ENCODE measurements at regions not wholly inside any gene's neighbourhood (a gene's known extent, or its start where the extent isn't known, plus 50 kb on each side); places are given as distances from the start of the nearest gene placed in this dataset.

DNA sequence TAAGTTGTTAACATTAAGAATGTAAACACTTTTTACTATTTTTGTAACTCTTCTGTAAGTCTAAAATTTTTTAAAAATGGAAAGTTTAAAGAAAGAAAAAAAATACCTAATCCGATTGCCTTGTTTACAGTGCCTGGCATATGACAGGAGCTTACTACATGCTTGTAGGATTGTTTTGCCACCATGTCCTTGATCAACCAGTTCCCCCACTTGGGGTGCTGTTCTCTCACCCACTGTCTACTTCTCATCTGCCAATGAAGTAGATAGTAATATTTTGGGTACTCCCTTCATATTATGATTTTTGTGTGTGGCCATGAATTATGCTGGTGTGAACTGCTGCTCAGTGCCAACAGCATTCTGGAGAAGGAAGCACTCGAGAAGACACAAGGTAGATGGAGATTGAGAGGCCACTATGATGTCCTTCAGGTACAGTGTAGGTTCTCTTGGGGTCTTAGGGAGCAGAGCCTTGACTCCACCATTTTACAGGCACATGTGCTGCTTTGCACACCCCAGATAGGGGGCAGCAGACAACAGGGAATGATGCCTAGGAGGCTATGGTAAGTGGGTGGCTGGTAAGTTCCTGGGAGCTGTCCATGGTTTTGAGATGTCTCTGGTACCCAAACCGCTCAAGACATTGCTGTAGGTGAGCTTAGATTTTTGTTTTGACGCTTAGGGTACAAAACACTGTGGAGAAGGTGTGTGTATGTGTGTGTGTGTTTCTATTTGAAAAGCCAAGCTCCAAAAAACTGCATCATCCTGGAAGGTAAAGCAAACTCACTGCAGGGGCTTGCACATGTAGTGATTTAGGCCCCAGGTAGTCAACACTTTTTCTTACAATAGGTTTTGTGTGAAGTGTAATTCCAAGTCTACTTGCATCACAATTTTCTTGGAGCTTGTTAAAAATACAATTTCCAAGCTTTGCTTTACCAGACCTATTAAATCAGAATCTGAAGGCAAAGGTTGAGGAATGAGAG, 494.5 kb upstream of the LARGE1 start (continued):
- TF ChIP-seq, protein P1, sequence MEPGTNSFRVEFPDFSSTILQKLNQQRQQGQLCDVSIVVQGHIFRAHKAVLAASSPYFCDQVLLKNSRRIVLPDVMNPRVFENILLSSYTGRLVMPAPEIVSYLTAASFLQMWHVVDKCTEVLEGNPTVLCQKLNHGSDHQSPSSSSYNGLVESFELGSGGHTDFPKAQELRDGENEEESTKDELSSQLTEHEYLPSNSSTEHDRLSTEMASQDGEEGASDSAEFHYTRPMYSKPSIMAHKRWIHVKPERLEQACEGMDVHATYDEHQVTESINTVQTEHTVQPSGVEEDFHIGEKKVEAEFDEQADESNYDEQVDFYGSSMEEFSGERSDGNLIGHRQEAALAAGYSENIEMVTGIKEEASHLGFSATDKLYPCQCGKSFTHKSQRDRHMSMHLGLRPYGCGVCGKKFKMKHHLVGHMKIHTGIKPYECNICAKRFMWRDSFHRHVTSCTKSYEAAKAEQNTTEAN (CRISPR knock-in tag; conservative IDR thresholded peaks at IDR 0.05) = 0 out of 2 replicates have a peak, but pooled peaks have one; percentile 59
- TF ChIP-seq ZNF777 (CRISPR knock-in tag; IDR thresholded peaks at IDR 0.05) (no peak), ZNF282 (IDR thresholded peaks at IDR 0.05; ENCODE audit: partially characterized antibody) (no peak), NFKBIZ (CRISPR knock-in tag; IDR thresholded peaks at IDR 0.05) (0 out of 2 replicates have a peak, but pooled peaks have one; percentile 23), ZNF543 (CRISPR knock-in tag; IDR thresholded peaks at IDR 0.05) (no peak), ESRRA (CRISPR knock-in tag; IDR thresholded peaks at IDR 0.05; ENCODE audit: low read depth) (no peak), HOXA9 (CRISPR knock-in tag; IDR thresholded peaks at IDR 0.05; ENCODE audit: borderline replicate concordance) (no peak), KAT2B (IDR thresholded peaks at IDR 0.05; ENCODE audit: borderline replicate concordance, low read depth, low read length) (no peak), HNF4A (CRISPR knock-in tag; IDR thresholded peaks at IDR 0.05) (no peak), MAFG (CRISPR knock-in tag; IDR thresholded peaks at IDR 0.05) (no peak)
- TF ChIP-seq, protein P2, sequence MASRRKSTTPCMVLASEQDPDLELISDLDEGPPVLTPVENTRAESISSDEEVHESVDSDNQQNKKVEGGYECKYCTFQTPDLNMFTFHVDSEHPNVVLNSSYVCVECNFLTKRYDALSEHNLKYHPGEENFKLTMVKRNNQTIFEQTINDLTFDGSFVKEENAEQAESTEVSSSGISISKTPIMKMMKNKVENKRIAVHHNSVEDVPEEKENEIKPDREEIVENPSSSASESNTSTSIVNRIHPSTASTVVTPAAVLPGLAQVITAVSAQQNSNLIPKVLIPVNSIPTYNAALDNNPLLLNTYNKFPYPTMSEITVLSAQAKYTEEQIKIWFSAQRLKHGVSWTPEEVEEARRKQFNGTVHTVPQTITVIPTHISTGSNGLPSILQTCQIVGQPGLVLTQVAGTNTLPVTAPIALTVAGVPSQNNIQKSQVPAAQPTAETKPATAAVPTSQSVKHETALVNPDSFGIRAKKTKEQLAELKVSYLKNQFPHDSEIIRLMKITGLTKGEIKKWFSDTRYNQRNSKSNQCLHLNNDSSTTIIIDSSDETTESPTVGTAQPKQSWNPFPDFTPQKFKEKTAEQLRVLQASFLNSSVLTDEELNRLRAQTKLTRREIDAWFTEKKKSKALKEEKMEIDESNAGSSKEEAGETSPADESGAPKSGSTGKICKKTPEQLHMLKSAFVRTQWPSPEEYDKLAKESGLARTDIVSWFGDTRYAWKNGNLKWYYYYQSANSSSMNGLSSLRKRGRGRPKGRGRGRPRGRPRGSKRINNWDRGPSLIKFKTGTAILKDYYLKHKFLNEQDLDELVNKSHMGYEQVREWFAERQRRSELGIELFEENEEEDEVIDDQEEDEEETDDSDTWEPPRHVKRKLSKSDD (CRISPR knock-in tag; IDR thresholded peaks at IDR 0.05; ENCODE audit: low read depth) = no peak
- TF ChIP-seq, protein P3, sequence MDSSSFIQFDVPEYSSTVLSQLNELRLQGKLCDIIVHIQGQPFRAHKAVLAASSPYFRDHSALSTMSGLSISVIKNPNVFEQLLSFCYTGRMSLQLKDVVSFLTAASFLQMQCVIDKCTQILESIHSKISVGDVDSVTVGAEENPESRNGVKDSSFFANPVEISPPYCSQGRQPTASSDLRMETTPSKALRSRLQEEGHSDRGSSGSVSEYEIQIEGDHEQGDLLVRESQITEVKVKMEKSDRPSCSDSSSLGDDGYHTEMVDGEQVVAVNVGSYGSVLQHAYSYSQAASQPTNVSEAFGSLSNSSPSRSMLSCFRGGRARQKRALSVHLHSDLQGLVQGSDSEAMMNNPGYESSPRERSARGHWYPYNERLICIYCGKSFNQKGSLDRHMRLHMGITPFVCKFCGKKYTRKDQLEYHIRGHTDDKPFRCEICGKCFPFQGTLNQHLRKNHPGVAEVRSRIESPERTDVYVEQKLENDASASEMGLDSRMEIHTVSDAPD (CRISPR knock-in tag; IDR thresholded peaks at IDR 0.05) = 0 out of 2 replicates have a peak, but pooled peaks have one; percentile 45
- TF ChIP-seq, protein P4, sequence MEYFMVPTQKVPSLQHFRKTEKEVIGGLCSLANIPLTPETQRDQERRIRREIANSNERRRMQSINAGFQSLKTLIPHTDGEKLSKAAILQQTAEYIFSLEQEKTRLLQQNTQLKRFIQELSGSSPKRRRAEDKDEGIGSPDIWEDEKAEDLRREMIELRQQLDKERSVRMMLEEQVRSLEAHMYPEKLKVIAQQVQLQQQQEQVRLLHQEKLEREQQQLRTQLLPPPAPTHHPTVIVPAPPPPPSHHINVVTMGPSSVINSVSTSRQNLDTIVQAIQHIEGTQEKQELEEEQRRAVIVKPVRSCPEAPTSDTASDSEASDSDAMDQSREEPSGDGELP (IDR thresholded peaks at IDR 0.05; ENCODE audit: borderline replicate concordance, low read depth) = no peak

Data from HepG2 (cell line).